ENCODE measurements at regions not wholly inside any gene's neighbourhood (a gene's known extent, or its start where the extent isn't known, plus 50 kb on each side); places are given as distances from the start of the nearest gene placed in this dataset.

DNA sequence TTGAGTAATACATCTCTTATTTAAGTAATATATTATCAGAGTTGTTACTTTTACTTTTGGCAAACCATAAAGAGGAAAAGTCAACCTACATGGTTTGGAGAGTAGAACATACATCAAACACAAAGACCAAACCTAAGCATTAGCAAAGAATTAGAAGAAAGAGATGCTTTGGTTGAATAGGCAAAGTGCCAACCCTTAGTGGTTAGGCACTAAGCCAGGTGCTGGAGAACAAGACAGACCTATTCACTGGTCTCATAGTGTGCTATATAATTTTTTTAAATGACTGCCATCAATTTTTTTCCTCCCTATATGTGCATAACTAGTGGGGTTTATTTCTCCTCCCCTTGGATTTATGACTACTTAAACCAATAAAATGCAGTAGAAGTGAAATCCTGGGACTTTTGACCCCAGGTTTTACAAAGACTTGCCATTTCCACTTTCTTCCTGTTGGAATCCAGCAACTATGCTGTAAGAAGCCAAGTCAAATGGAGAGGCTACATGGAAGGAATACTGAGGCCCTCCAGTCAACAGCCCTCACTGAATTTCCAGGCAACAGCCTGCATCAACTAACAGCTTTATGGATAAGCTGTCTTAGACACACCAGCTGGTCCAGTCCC lies 69.8 kb upstream of the HAO2 start:
- DNase-seq (ENCODE audit: low read depth, low spot score), result no peak

DNA sequence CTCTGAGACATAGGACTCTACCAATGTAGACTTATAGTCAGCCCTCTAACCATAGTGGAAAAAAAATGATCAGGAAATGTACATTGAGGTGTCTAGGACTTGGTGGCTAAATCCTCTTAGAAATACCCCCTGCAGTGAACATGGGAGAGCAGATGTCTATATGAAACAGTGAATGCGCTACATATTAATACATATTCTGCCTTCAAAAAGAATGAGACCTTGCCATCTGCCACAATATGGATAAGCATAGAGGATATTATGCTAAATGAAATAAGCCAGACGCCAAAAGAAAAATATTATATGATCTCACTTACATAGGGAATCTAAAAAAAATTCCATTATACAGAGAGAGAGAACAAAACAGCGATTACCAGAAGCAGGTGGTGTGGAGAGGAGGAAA lies 66.6 kb upstream of the HAO2 start:
- no peak for DNase-seq (ENCODE audit: low read depth, low spot score)

DNA sequence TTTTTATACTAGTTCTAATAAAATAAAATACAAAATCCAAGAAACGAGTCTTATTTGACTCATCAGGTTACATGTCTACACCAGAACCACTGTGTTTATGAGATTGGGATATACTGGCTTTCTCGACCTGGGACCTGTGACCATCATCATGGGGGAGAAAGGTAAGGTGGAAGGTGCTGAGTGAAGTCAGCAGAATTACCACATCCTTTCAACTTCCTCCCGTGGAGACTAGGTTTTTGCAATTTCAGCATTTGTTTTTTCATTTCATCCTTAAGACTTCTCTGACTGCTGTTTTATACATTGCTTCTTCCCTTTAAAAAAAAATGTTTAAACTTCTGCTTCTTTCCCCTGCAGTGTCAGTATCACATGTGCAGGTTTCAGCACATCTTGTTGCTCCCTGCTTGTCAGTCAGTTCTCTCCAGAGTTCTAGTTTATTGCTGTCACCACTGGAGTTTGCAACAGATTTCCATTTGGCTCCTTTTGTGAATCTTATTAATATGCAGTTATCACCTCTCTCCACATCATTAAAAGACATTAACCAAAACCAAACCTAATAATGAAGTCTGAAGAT lies 60.4 kb upstream of the HAO2 start:
- no peak for DNase-seq (ENCODE audit: low read depth, low spot score)

DNA sequence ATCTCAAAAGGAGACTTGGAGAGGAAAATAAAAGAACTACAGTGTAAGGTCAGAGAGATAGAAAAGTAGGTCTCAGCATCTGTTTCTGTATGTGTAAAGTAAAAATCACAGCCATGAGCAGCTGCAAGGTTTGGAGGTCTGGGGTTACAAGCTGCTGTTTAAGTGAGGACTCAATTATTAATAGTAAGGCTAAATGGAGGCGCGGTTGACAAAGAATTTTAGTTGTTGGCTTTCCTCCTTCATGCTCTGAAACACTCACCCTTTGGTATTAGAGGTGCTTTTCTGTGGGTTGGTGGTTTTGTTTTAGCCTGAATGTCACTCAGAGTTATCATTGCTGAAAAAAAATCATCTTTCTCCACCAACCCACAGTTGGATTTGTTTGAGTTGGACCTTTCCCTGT lies 59.8 kb upstream of the HAO2 start:
- no peak for DNase-seq (ENCODE audit: low read depth, low spot score)

DNA sequence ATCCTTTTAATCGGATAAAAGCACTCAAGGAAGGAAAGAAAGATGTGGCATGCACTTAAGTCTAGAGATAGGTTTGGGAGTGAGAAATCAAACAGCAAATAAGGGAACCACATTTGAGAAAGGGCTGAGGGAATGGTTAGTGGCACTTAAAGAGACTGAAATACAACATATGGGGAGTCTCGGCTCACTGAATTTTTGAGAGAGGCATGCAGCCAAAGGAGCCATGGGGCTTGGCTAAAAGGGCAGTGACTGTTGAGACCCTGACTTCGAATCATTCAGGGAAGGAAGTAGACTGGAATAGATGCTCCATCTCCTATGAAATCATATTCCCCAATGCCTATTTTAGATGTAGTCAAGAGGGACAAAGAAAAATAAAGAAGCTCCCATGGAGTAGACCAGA lies 58.3 kb upstream of the HAO2 start:
- DNase-seq (ENCODE audit: low read depth, low spot score), result no peak

DNA sequence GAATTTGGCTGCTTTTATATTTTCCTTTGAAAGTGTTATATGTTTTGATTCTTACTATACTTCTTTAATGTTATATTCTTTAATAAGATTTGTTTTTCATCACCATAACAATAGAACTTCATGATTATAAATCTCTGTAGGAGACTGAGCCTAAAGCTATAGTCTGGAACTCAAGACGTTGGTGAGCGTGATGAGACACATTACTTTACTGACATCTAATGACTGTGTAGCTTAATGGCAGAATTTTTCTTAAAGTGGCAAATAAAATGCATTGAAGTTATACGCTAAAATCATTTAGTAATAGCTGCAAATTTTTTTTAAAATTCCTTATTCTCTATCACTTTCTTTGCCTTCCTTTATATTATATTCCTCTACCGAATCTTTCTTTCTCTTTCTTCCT lies 56.1 kb upstream of the HAO2 start:
- DNase-seq (ENCODE audit: low read depth, low spot score), result no peak

DNA sequence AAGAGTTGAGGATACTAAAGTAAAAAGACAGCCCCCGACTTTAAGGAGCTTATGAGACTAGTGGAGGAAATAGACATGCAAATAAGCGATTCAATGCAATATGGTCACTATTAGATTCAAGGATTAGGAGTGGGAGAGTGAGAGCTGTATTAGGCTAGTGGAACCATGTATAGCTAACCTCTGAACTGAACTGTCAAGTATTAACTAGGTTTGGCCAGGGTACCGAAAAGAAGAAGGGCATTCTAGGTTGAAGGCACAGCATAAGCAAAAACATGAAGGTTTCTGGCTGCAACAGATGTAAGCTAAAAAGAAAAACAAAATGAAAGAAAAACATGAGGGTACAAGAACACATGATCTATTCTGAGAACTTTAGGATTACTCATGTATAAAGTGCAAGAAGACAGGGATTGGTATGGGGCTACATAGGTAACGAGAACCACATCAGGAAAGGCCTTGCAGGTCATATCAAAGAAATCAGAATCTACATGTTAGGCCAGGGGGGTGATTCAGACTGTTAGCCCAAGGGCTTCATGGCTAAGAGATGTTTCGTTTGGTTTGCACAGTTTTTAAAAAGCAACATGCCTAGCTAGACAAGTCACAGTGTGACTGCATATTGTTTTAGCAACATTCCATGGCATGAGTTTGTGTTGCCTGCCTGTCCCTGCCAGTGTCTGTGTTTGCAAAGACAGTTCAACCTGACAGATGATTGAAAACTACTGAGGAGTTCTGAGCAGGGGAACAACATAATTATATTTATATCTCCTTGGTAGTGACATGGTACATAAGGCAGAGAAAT lies 54.4 kb upstream of the HAO2 start:
- DNase-seq (ENCODE audit: low read depth, low spot score), result no peak

DNA sequence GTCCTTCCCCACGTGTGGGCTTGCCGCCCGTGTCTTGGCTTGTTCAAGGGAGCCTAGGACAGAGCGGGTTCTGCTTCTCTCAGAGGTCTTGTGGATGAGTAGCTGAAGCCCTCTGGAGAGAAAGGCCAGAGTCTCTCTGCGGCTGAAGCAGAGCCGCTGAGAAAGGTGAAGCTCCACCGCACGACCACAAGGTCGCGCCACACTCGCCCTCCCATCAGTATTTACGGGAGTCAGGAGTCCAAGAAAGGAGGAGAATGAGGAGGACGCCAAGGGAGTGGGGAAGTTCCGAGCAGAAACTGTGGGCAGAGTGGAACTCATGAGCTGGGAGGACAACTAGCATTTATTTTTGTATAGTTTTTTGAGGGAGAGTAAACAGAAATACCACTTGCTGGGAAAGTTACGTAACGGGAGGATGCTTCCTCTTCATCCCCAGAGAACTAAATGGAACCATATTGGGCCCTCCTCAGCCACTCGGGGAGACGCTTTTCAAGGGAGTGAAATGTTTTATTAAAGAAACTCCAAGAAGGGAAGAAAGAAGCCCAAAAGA lies 51.6 kb upstream of the HAO2 start:
- DNase-seq (ENCODE audit: low read depth, low spot score), result no peak

DNA sequence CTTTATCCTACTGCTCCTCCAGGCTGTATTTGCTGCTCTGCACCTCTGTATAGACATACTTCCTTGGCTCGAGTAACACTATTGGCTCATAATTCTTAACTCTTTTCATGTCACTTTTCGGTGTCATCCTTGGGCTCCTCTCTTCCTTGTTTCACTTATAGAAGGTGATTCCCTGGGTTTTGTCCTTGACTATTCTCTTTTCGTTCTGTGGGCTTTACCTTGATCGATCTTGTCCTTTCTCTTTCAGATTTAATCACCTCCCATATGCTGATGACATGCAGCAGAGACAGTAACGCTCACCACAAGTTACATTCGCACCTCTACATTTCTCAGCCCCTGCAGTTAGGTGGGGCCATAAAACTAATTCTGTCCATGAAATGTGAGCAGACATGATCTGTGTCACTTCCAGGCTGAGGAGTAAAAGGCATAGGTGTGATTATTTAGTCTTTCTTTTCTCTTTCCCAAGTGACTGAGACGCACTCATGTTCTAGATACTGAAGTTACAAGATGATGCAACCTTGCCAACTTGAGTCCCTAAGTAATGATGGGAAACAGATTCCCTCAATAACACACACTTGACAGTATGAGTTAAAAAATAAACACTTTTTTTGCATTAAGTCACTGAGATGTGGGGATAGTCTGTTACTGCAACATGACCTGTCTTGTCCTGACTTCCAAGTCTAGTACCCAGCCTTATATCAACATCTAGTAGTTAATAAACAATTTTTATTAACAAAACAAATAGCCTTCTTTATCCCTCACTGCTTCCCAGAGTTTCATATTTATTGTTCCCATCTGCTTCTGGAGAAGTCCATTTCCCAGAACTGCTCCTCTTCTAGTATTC lies 49.9 kb upstream of the HAO2 start:
- DNase-seq (ENCODE audit: low read depth, low spot score), result no peak

Measured in pulmonary artery endothelial cell (primary cell).